H9 (cell line): ENCODE measurements at regions not wholly inside any gene's neighbourhood (a gene's known extent, or its start where the extent isn't known, plus 50 kb on each side); places are given as distances from the start of the nearest gene placed in this dataset.

ENCODE experiments used
- DNase-seq: peaks from one replicate; pipeline ENCODE4 v3.0.0-alpha.2; 2017
- H2AFZ ChIP-seq: one replicate; pipeline ENCODE4 v1.6.1; 2013; ENCODE audit warnings: mild to moderate bottlenecking, low read length, control low read depth, moderate library complexity
- H2AK5ac ChIP-seq: 2 replicates; pipeline ENCODE4 v1.6.1; 2013; ENCODE audit warnings: low read length, control low read depth, mixed read lengths; ENCODE audit not compliant: insufficient read length
- H2BK120ac ChIP-seq: one replicate; pipeline ENCODE4 v1.6.1; 2013; ENCODE audit warnings: low read depth, mild to moderate bottlenecking, low read length, control low read depth, inconsistent platforms; ENCODE audit not compliant: poor library complexity, severe bottlenecking
- H2BK12ac ChIP-seq: 2 replicates; pipeline ENCODE4 v1.6.1; 2013; ENCODE audit warnings: low read length, control low read depth, mixed read lengths, low read depth; ENCODE audit not compliant: insufficient read length
- H2BK15ac ChIP-seq: 2 replicates; pipeline ENCODE4 v1.6.1; 2013; ENCODE audit warnings: low read depth, low read length, control low read depth
- H2BK20ac ChIP-seq: one replicate; pipeline ENCODE4 v1.6.1; 2013; ENCODE audit warnings: low read depth, mild to moderate bottlenecking, low read length, control low read depth, inconsistent platforms; ENCODE audit not compliant: poor library complexity, severe bottlenecking
- H2BK5ac ChIP-seq: 2 replicates; pipeline ENCODE4 v1.6.1; 2013; ENCODE audit warnings: low read length, control low read depth, mixed read lengths; ENCODE audit not compliant: insufficient read length
- H3K14ac ChIP-seq: 2 replicates; pipeline ENCODE4 v1.6.1; 2013; ENCODE audit warnings: low read length, control low read depth; ENCODE audit not compliant: insufficient read depth
- H3K18ac ChIP-seq: 2 replicates; pipeline ENCODE4 v1.6.1; 2013; ENCODE audit warnings: low read depth, mild to moderate bottlenecking, mixed read lengths, low read length, control low read depth; ENCODE audit not compliant: insufficient read length
- H3K23ac ChIP-seq: 2 replicates; pipeline ENCODE4 v1.6.1; 2013; ENCODE audit warnings: low read length, control low read depth, mixed read lengths, low read depth; ENCODE audit not compliant: insufficient read length
- H3K23me2 ChIP-seq: 2 replicates; pipeline ENCODE4 v1.6.1; 2013; ENCODE audit warnings: low read depth, mild to moderate bottlenecking, mixed read lengths, low read length, control low read depth; ENCODE audit not compliant: insufficient read length, poor library complexity, severe bottlenecking
- H3K27ac ChIP-seq: 2 replicates; pipeline ENCODE4 v1.5.1; 2013; ENCODE audit warnings: low read length, control low read depth, mixed read lengths, low read depth; ENCODE audit not compliant: insufficient read length
- H3K27me3 ChIP-seq: 2 replicates; pipeline ENCODE4 v1.6.1; 2013; ENCODE audit warnings: low read length, control low read depth, inconsistent platforms; ENCODE audit not compliant: insufficient read depth
- H3K4ac ChIP-seq: 2 replicates; pipeline ENCODE4 v1.6.1; 2013; ENCODE audit warnings: low read depth, mild to moderate bottlenecking, control low read depth, inconsistent platforms, low read length, moderate library complexity
- H3K4me1 ChIP-seq: 2 replicates; pipeline ENCODE4 v1.6.1; 2013; ENCODE audit warnings: low read length, control low read depth, inconsistent platforms; ENCODE audit not compliant: insufficient read depth
- H3K4me2 ChIP-seq: 2 replicates; pipeline ENCODE4 v1.6.1; 2013; ENCODE audit warnings: low read length, control low read depth, mixed read lengths; ENCODE audit not compliant: insufficient read length, insufficient read depth
- H3K56ac ChIP-seq: 2 replicates; pipeline ENCODE4 v1.6.1; 2013; ENCODE audit warnings: low read depth, mild to moderate bottlenecking, mixed read lengths, low read length, control low read depth; ENCODE audit not compliant: insufficient read length
- H3K79me1 ChIP-seq: 2 replicates; pipeline ENCODE4 v1.6.1; 2013; ENCODE audit warnings: low read depth, mild to moderate bottlenecking, moderate library complexity, low read length, control low read depth, inconsistent platforms; ENCODE audit not compliant: insufficient read depth, poor library complexity, severe bottlenecking
- H3K79me2 ChIP-seq: 2 replicates; pipeline ENCODE4 v1.6.1; 2013; ENCODE audit warnings: low read length, control low read depth, inconsistent platforms; ENCODE audit not compliant: insufficient read depth
- H3K9ac ChIP-seq: 2 replicates; pipeline ENCODE4 v1.6.1; 2013; ENCODE audit warnings: low read length, control low read depth, mixed read lengths; ENCODE audit not compliant: insufficient read length; ENCODE audit errors: extremely low read depth
- H3K9me3 ChIP-seq: one replicate; pipeline ENCODE4 v1.6.1; 2013; ENCODE audit warnings: low read depth, low read length, inconsistent platforms; ENCODE audit not compliant: control insufficient read depth
- H3T11ph ChIP-seq: one replicate; pipeline ENCODE4 v1.6.1; 2013; ENCODE audit warnings: mild to moderate bottlenecking, low read length, control low read depth, inconsistent platforms
- H4K20me1 ChIP-seq: one replicate; pipeline ENCODE4 v1.6.1; 2013; ENCODE audit not compliant: control insufficient read depth, insufficient read length, insufficient read depth
- H4K5ac ChIP-seq: 2 replicates; pipeline ENCODE4 v1.6.1; 2013; ENCODE audit warnings: low read depth, mild to moderate bottlenecking, mixed read lengths, low read length, control low read depth; ENCODE audit not compliant: insufficient read length
- H4K8ac ChIP-seq: replicated peaks from 2 replicates; pipeline ENCODE4 v1.6.1; 2013; ENCODE audit warnings: low read length, control low read depth, mixed read lengths, low read depth; ENCODE audit not compliant: insufficient read length
- H4K91ac ChIP-seq: 2 replicates; pipeline ENCODE4 v1.6.1; 2013; ENCODE audit warnings: low read depth, mild to moderate bottlenecking, moderate library complexity, mixed read lengths, low read length, control low read depth; ENCODE audit not compliant: insufficient read length
- H3K27ac Mint-ChIP-seq, 3 experiments: 2 replicates in 2 of 3; 3 replicates in 1 of 3; pipeline ENCODE4 v1.8.0; 2020 to 2021; ENCODE audit warnings: mixed read lengths in 3 of 3, mild to moderate bottlenecking in 1 of 3, moderate library complexity in 1 of 3
- H3K27me3 Mint-ChIP-seq: 2 replicates; pipeline ENCODE4 v1.8.0; 2021; ENCODE audit warnings: low read depth, mild to moderate bottlenecking, moderate library complexity, mixed read lengths
- H3K36me3 Mint-ChIP-seq, 3 experiments: 2 replicates in 2 of 3; 3 replicates in 1 of 3; pipeline ENCODE4 v1.8.0; 2020 to 2021; ENCODE audit warnings: low read depth in 3 of 3, mixed read lengths in 3 of 3; ENCODE audit not compliant: insufficient read depth in 1 of 3
- H3K4me1 Mint-ChIP-seq, 2 experiments: 2 replicates each; pipeline ENCODE4 v1.8.0; 2020; ENCODE audit warnings: mixed read lengths in 2 of 2
- H3K4me3 Mint-ChIP-seq, 2 experiments: 2 replicates in 1 of 2; 3 replicates in 1 of 2; pipeline ENCODE4 v1.8.0; 2020 to 2021; ENCODE audit warnings: mild to moderate bottlenecking in 2 of 2, mixed read lengths in 2 of 2, moderate library complexity in 1 of 2
- H3K9me3 Mint-ChIP-seq, 2 experiments: 2 replicates in 1 of 2; 3 replicates in 1 of 2; pipeline ENCODE4 v1.8.0; 2020; ENCODE audit warnings: mild to moderate bottlenecking in 2 of 2, mixed read lengths in 2 of 2, moderate library complexity in 1 of 2
- WGBS: extraction: QIAGEN DNeasy Blood & Tissue Kit; methylation state at CpG from one replicate; pipeline ENCODE4 v1.1.7; 2013; ENCODE audit warnings: missing lambda C conversion rate, low lambda C conversion rate, mixed read lengths; ENCODE audit not compliant: insufficient read length; ENCODE audit errors: extremely low coverage; 5-methylcytosine and 5-hydroxymethylcytosine counted together
- TF ChIP-seq, protein P1 (sequence below): fragments of 200-600 bp; sonication (generic); conservative IDR thresholded peaks from 3 replicates; pipeline ENCODE4 v1.8.0; 2021; ENCODE audit warnings: antibody characterized with exemption, mild to moderate bottlenecking

DNA sequence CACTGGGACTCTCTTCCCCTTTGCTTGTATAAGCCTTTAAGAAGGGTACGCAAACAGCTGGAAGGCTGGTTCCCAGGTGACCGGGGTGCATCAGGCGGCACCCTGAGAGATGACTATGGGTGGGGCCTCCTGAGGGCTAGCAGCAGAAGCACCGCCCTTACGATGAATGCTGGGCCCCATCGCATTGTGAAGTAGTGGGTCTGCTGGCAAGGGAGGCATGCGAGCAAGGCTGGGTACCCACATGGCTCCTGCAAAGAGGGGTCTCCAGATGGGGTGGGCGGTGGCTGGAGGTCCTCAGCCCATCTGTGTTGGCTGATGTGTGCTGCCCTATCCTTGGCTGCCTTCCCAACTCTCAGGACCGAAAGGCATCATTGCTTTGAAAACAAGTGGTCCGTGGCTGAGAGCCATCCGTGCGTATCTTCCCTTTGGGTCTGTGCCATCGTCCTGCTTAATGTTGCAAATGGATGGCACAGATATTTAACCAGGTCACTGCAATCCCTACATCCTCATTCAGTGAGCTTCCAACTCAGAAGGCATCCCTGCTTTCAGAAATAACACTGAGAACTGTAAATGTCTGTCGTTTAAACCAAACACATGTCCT, 83.5 kb upstream of the GPC1 start:
- Histone ChIP-seq H3K14ac (no peak overlapping the region), H3K9ac (no peak overlapping the region), H2BK15ac (no peak overlapping the region), H4K91ac (no peak overlapping the region), H4K8ac (no peak overlapping the region), H2BK5ac (no peak overlapping the region), H2BK120ac (no peak overlapping the region), H3K23me2 (no peaks in the 10 kb centered on the region), H3K23ac (no peak overlapping the region), H2BK20ac (no peak overlapping the region), H4K20me1 (no peaks in the 10 kb centered on the region), H3K79me2 (no peaks in the 10 kb centered on the region), H3K27ac (no peak overlapping the region), H3K56ac (no peak overlapping the region), H3K79me1 (no peaks in the 10 kb centered on the region), H2AK5ac (no peak overlapping the region), H3K18ac (no peak overlapping the region), H3K4me1 (no peaks in the 10 kb centered on the region), H2BK12ac (no peak overlapping the region), H3K9me3 (no peaks in the 10 kb centered on the region), H3T11ph (no peak overlapping the region), H2AFZ (no peak overlapping the region), H3K4me2 (no peak overlapping the region), H3K27me3 (no peaks in the 10 kb centered on the region), H4K5ac (no peak overlapping the region), H3K4ac (no peak overlapping the region)
- WGBS = no CpG with 5 or more reads among the region's 14 CpGs
- DNase-seq = no peak
- H3K27ac Mint-ChIP-seq = no peak overlapping the region
- no peak overlapping the region for H3K4me3 Mint-ChIP-seq
- TF ChIP-seq, protein P1, sequence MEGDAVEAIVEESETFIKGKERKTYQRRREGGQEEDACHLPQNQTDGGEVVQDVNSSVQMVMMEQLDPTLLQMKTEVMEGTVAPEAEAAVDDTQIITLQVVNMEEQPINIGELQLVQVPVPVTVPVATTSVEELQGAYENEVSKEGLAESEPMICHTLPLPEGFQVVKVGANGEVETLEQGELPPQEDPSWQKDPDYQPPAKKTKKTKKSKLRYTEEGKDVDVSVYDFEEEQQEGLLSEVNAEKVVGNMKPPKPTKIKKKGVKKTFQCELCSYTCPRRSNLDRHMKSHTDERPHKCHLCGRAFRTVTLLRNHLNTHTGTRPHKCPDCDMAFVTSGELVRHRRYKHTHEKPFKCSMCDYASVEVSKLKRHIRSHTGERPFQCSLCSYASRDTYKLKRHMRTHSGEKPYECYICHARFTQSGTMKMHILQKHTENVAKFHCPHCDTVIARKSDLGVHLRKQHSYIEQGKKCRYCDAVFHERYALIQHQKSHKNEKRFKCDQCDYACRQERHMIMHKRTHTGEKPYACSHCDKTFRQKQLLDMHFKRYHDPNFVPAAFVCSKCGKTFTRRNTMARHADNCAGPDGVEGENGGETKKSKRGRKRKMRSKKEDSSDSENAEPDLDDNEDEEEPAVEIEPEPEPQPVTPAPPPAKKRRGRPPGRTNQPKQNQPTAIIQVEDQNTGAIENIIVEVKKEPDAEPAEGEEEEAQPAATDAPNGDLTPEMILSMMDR = no peak
- H3K27me3 Mint-ChIP-seq = peaks cover 8% of the 10 kb centered on the region
- peaks cover 0 to 3% of the 10 kb centered on the region in 2 experiments; a peak in 1 of 5 replicates for H3K9me3 Mint-ChIP-seq
- H3K4me1 Mint-ChIP-seq = 0 out of 4 replicates have a peak, but pooled peaks cover 0 to 2% of the 10 kb centered on the region in 2 experiments
- no peaks in the 10 kb centered on the region for H3K36me3 Mint-ChIP-seq
